ENCODE measurements at regions not wholly inside any gene's neighbourhood (a gene's known extent, or its start where the extent isn't known, plus 50 kb on each side); places are given as distances from the start of the nearest gene placed in this dataset.

GRCh38 chr13:111620166-111620565, 299.7 kb downstream of the TEX29 start:
- TF ChIP-seq CTCF (IDR thresholded peaks at IDR 0.05) (no peak), POLR2A (IDR thresholded peaks at IDR 0.05) (no peak)

Measured in body of pancreas (tissue), 4 donors.